ENCODE measurements at regions not wholly inside any gene's neighbourhood (a gene's known extent, or its start where the extent isn't known, plus 50 kb on each side); places are given as distances from the start of the nearest gene placed in this dataset.

- TF ChIP-seq POLR2AphosphoS5 (IDR thresholded peaks at IDR 0.05; ENCODE audit: borderline replicate concordance, low read depth, low read length) (no peak), EZH2 (IDR thresholded peaks at IDR 0.05) (no peak), FOXP2 (optimal IDR thresholded peaks at IDR 0.05; ENCODE audit: control extremely low read depth, extremely low read length, insufficient read depth) (no peak)
These were observed 421.1 kb upstream of the SORCS1 start for GRCh38 chr10:107585630-107586029.

Data from SK-N-MC (cell line).